Kidney glomerular epithelial cell (primary cell): ENCODE measurements at regions not wholly inside any gene's neighbourhood (a gene's known extent, or its start where the extent isn't known, plus 50 kb on each side); places are given as distances from the start of the nearest gene placed in this dataset.
A peak's percentile ranks its signal among the peaks of the same experiment; 100 is the strongest.

Experiments used
- DNase-seq: peaks from one replicate; lab custom pipeline; 2025; lab: John Stamatoyannopoulos, UW

- DNase-seq: no peak
Observed at GRCh38 chr20:22652681-22653588, 68.6 kb upstream of the FOXA2 start.

- no peak for DNase-seq
Observed at GRCh38 chr20:22653658-22654642, 69.6 kb upstream of the FOXA2 start.

- no peak for DNase-seq
Observed at GRCh38 chr20:22663528-22664025, 79.2 kb upstream of the FOXA2 start.

GRCh38 chr20:22667198-22667597 lies 82.8 kb upstream of the FOXA2 start:
- no peak for DNase-seq

GRCh38 chr20:22672191-22672590 lies 87.8 kb upstream of the FOXA2 start:
- DNase-seq: no peak

GRCh38 chr20:22673467-22673866 lies 89.1 kb upstream of the FOXA2 start:
- DNase-seq: no peak

- no peak for DNase-seq
Observed at GRCh38 chr20:22675341-22675740, 91.0 kb upstream of the FOXA2 start.

- DNase-seq: no peak
Observed at GRCh38 chr20:22678678-22679077, 94.3 kb upstream of the FOXA2 start.

GRCh38 chr20:22679197-22679596 lies 94.8 kb upstream of the FOXA2 start:
- DNase-seq: no peak

GRCh38 chr20:22680031-22680740 lies 95.8 kb upstream of the FOXA2 start:
- DNase-seq: no peak

- no peak for DNase-seq
Observed at GRCh38 chr20:22681591-22682248, 97.3 kb upstream of the FOXA2 start.

- no peak for DNase-seq
Observed at GRCh38 chr20:22682381-22682780, 98.0 kb upstream of the FOXA2 start.

GRCh38 chr20:22684072-22684762 lies 99.8 kb upstream of the FOXA2 start:
- peak; percentile 48 for DNase-seq

- no peak for DNase-seq
Observed at GRCh38 chr20:22684763-22685443, 100.5 kb upstream of the FOXA2 start.

- peak; percentile 32 for DNase-seq
Observed at GRCh38 chr20:22686097-22686496, 101.7 kb upstream of the FOXA2 start.

- DNase-seq: no peak
Observed at GRCh38 chr20:22687676-22688349, 103.4 kb upstream of the FOXA2 start.

GRCh38 chr20:22688485-22688884 lies 104.1 kb upstream of the FOXA2 start:
- no peak for DNase-seq

- DNase-seq: no peak
Observed at GRCh38 chr20:22689266-22689665, 104.9 kb upstream of the FOXA2 start.

- no peak for DNase-seq
Observed at GRCh38 chr20:22690000-22690399, 105.6 kb upstream of the FOXA2 start.
